ENCODE measurements at regions not wholly inside any gene's neighbourhood (a gene's known extent, or its start where the extent isn't known, plus 50 kb on each side); places are given as distances from the start of the nearest gene placed in this dataset.
"Not testable (repeated sequence)": the region's sequence is repeated elsewhere in the genome, so short reads cannot be mapped to it uniquely, and the experiment has no call there.

GRCh38 chr22:47625531-47626427 is 863.3 kb downstream of the TBC1D22A start:
- DNase-seq: no peak

GRCh38 chr22:47625013-47625385 is 862.5 kb downstream of the TBC1D22A start:
- DNase-seq: no peak

GRCh38 chr22:47624252-47625012 is 862.0 kb downstream of the TBC1D22A start:
- DNase-seq: no peak

- no peak for DNase-seq
These were observed 861.3 kb downstream of the TBC1D22A start for GRCh38 chr22:47623763-47624148.

GRCh38 chr22:47623066-47623762 is 860.8 kb downstream of the TBC1D22A start:
- no peak for DNase-seq

DNA sequence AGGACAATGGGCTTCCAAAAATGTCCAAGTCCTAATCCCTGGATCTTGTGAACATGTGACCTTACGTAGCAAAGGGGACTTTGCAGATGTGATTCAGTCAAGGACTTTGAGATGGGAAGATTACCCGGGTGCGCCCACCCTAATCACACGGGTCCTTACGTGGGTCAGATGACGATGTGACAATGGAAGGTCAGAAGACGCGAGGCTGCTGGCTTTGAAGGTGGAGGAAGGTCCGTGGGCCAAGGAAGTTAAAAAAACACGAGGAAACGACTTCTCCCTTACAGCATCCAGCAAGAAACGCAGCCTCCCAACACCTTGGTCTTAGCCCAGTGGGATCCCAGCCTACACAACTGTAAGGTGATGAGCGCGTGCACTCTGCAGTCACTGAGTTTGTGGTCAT is 860.1 kb downstream of the TBC1D22A start:
- DNase-seq: no peak

GRCh38 chr22:47621253-47621652 is 858.8 kb downstream of the TBC1D22A start:
- DNase-seq: no peak

DNA sequence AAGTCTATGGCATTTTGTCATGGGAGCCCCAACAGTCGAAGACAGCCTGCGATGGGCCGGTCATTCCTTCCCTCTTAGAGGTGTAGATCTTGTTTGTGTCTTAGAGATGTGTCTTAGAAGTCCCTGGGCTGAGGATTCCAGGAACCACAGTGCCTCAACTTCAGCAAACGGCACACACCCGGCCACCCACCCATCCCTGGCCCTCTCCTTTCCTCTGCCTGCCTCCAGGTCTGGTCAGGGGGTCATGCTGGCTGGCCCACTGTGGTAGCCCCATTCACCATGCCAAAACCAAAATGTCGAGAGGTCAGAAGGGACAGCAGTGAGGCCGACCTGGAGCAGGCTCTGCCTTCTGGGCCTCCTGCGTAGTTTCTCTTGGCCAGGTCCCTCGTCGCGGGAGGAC is 857.9 kb downstream of the TBC1D22A start:
- no peak for DNase-seq

- no peak for DNase-seq
These were observed 857.2 kb downstream of the TBC1D22A start for GRCh38 chr22:47619631-47620030.

- DNase-seq: no peak
These were observed 855.9 kb downstream of the TBC1D22A start for GRCh38 chr22:47618180-47619010.

GRCh38 chr22:47617186-47617585 is 854.7 kb downstream of the TBC1D22A start:
- no peak for DNase-seq

DNA sequence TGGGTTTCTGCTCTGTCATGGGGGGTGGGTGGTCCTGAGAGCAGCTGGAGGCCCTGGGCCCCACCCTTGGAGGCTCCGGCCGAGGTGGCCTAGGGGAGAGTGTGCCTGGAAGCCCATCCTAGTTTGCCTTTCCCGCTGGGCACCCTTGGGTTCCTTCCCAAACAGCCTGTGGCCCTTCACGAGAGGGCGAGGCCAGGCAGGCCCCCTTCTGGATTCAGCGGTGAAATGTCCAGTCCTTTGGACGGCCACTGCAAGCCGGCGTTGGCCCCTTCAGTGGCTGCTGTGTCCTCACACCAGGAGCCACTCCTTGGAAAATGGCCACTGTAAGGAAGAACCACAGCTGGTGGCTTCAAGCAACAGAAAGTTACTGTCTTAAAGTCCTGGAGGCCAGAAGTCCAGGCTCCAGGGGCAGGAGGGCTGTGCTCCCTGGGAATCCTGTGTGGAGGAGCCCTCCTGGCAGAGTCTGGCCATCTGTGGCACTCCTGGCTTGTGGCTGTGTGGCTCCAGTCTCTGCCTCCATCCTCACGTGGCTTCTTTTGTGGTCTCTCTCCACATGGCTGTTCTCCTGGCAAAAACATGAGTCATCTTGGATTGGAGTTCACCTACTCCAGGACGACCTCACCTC is 854.1 kb downstream of the TBC1D22A start:
- no peak for DNase-seq

GRCh38 chr22:47615051-47615450 is 852.6 kb downstream of the TBC1D22A start:
- no peak for DNase-seq

GRCh38 chr22:47613606-47614350 is 851.3 kb downstream of the TBC1D22A start:
- DNase-seq: no peak

GRCh38 chr22:47613181-47613580 is 850.7 kb downstream of the TBC1D22A start:
- DNase-seq: not testable (repeated sequence)

DNA sequence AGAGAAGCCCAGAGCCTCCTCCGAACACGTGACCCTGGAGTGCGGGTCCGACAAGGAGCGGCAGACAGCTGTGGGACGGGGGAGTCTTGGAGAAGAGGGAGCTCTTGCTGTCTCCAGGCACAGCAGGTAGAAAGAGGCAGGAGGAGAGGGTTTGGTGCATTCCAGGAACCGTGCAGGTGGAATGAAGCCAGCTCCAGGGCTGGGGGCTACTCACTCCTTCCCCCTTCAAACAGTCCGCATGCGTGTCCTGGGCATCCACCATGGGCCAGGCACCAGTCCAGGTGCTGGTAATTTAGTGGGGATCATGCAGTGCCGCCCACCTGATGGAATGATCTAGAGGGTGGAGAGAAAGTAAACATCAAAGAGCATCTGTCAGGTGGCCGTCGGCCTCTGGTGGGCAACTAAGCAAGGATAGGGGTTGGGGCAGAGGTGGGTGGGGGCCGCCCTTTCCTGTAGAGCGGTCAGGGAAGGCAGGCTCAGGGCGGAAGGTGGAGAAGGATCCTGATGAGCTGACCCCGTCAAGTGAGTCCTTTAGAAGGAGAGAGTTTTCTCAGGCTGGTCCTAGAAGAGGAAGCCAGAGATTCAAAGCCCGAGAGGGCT is 850.0 kb downstream of the TBC1D22A start:
- no peak for DNase-seq

DNA sequence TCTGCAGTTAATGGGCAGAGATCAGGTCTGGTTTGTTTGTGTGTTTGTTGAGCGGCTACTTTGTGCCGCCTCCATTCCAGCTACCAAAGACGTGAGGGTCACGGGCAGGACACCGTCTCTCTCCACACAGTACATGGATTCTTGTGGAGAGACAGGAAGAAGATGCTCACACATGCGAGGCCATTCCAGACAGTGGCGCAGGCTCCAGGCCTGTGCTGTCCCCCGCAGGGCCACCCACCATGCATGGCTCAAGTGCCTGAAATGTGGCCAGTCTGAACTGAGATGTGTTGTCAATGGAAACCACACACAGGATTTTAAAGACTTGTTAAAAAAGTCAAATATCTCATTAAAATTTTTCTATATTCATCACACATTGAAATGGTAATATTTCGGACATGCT is 848.3 kb downstream of the TBC1D22A start:
- no peak for DNase-seq

DNA sequence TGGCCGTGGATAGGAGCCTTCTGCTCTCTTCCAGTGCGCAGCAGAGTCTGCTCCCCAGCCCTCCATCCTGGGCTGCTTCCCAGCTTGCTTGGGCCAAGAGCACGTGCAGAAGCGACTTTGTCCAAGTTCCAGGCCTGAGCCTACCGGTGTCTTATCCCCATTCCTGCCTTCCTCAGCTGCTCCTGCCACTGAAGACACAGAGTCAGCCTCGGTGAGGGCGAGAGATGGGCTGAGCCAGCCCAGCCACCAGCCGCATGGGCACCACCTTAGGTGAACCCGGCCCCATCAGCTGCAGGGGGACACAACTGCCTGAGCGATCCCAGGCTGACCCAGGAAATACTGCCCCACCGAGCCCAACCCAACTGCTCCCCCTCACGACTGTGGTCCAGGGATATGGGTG is 847.8 kb downstream of the TBC1D22A start:
- DNase-seq: no peak

DNA sequence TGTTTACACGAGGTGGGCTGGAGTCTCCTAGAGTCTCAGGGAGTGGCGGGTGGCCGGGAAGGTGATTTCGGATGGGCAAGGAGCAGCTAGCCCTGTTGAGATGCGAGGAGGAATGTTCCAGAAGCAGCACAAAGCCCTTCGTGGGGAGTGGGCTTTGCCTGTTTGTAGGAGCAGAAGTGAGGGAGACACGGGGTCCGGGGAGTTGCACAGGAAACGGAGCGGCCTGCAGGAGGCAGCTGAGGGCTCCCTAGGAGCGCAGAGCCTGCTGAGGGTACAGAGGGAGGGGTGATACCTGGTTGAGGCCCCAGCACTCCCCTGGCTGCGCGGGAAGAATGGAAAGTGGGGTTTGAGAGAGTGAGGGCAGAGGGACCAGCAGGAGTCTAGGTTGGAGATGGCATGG is 847.2 kb downstream of the TBC1D22A start:
- no peak for DNase-seq

DNA sequence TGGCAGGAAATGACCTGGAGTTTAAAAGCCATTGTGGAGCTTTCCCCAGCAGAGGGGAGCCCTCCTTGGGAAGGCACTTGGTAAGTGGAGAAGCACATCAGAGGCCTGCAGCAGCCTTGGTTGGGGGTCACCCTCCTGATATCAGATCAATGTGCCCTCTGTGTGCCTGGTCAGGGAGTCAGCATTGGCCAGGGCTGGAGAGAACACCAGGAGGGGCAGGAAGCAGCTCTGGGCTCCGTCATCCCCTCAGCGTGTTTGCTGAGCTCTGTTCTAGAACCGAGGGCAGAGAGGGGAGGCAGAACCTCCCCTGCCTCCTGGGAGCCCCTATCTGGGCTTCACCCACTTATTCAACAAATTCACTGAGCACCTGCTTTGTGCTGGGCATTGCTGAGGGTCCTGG is 846.0 kb downstream of the TBC1D22A start:
- DNase-seq: no peak

- no peak for DNase-seq
These were observed 845.0 kb downstream of the TBC1D22A start for GRCh38 chr22:47607486-47607885.
